ENCODE measurements at regions not wholly inside any gene's neighbourhood (a gene's known extent, or its start where the extent isn't known, plus 50 kb on each side); places are given as distances from the start of the nearest gene placed in this dataset.

DNA sequence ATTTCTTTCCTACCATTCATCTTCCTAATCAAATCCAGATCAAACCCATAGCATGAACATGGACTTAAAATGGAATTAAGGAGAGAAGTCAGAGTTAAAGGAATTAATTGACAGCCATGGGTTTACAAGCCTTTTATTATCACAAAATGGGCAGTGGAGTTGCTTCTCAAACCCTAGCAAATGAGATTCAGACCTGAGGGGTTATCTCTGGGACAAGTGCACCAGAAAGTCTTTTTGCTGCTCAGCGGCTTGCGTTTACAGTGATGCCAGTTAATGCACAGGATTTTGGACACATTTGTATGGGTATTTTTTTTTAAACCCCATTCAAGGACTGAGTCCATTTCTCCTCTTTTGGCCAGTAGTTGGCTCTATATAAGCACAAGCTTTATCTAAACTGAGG is 503.0 kb downstream of the EFNB2 start:
- peaks cover 6% of the 10 kb centered on the region for H3K9me3 Mint-ChIP-seq (ENCODE audit: unreplicated experiment)
- no peaks in the 10 kb centered on the region for H3K36me3 Mint-ChIP-seq (ENCODE audit: unreplicated experiment)
- H3K27ac Mint-ChIP-seq (ENCODE audit: unreplicated experiment), result no peak overlapping the region
- H3K4me3 Mint-ChIP-seq (ENCODE audit: unreplicated experiment), result no peak overlapping the region
- DNase-seq, result no peak
- TF ChIP-seq CTCF (IDR thresholded peaks at IDR 0.05; ENCODE audit: partially characterized antibody, unreplicated experiment), result no peak
- peaks cover 32% of the 10 kb centered on the region for H3K4me1 Mint-ChIP-seq (ENCODE audit: low read depth, unreplicated experiment)
- H3K27me3 Mint-ChIP-seq (ENCODE audit: unreplicated experiment), result peaks cover 5% of the 10 kb centered on the region

DNA sequence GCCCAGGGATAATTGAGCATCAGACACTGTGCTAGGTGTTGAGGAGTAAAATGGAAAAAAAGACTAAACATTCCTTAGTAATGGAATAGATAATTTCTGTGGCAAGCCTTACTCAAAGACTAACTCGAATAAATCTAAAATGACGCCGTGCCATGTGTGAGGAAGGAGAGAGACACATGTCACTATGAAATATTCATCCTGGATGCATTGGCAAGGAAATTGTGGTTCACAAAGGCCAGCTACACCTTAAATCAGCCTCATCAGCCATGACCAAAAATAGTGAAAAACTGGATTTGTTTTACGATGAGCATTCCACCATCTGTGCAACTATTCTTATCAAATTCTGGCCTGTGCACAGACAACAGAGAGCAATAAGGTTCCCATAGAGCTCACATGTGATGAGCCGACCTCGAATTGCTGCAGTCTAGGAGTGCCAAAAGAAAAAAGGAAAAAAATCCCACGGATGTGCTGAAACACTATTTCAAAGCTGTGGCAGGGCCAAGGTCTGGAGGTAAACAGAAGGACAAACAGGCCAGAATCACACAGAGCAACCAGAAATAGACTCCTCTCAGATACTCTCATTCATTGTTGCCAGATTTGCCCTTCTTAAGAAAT is 505.7 kb downstream of the EFNB2 start:
- Mint-ChIP-seq H3K27me3 (ENCODE audit: unreplicated experiment) (peaks cover 2% of the 10 kb centered on the region), H3K4me1 (ENCODE audit: low read depth, unreplicated experiment) (peaks cover 32% of the 10 kb centered on the region), H3K9me3 (ENCODE audit: unreplicated experiment) (peaks cover 6% of the 10 kb centered on the region), H3K27ac (ENCODE audit: unreplicated experiment) (peak overlapping the region; percentile 57), H3K4me3 (ENCODE audit: unreplicated experiment) (no peak overlapping the region), H3K36me3 (ENCODE audit: unreplicated experiment) (peaks cover 1% of the 10 kb centered on the region)
- TF ChIP-seq CTCF (IDR thresholded peaks at IDR 0.05; ENCODE audit: partially characterized antibody, unreplicated experiment), result no peak
- no peak for DNase-seq

- no peak for TF ChIP-seq CTCF (IDR thresholded peaks at IDR 0.05; ENCODE audit: partially characterized antibody, unreplicated experiment)
- Mint-ChIP-seq H3K4me1 (ENCODE audit: low read depth, unreplicated experiment) (peaks cover 32% of the 10 kb centered on the region), H3K27ac (ENCODE audit: unreplicated experiment) (no peak overlapping the region), H3K36me3 (ENCODE audit: unreplicated experiment) (peaks cover 5% of the 10 kb centered on the region), H3K9me3 (ENCODE audit: unreplicated experiment) (peaks cover 6% of the 10 kb centered on the region), H3K4me3 (ENCODE audit: unreplicated experiment) (no peak overlapping the region), H3K27me3 (ENCODE audit: unreplicated experiment) (peaks cover 2% of the 10 kb centered on the region)
- DNase-seq, result no peak
Observed at GRCh38 chr13:106028911-106029310, 506.6 kb downstream of the EFNB2 start.

DNA sequence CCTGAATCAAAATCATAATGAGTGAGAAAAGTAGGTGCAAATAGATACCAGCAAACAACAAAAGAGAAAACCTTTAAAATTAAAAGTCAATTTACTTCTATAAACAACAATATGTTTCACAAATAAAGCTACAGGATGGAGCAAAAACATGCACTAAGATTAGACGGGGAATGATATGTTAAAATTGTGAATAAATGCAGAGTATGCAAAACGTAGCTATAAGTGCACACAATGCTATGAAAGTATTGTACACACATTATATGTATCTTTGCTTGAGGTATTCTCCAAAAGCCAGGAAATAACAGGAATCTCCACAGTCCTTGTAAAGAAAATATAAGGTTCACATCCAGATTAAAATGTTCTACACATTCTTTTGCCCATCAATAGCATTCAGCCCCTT is 523.9 kb downstream of the EFNB2 start:
- H3K27me3 Mint-ChIP-seq (ENCODE audit: unreplicated experiment), result no peaks in the 10 kb centered on the region
- DNase-seq, result no peak
- H3K9me3 Mint-ChIP-seq (ENCODE audit: unreplicated experiment), result no peaks in the 10 kb centered on the region
- no peak overlapping the region for H3K4me3 Mint-ChIP-seq (ENCODE audit: unreplicated experiment)
- no peak for TF ChIP-seq CTCF (IDR thresholded peaks at IDR 0.05; ENCODE audit: partially characterized antibody, unreplicated experiment)
- H3K4me1 Mint-ChIP-seq (ENCODE audit: low read depth, unreplicated experiment), result no peaks in the 10 kb centered on the region
- no peaks in the 10 kb centered on the region for H3K36me3 Mint-ChIP-seq (ENCODE audit: unreplicated experiment)
- no peak overlapping the region for H3K27ac Mint-ChIP-seq (ENCODE audit: unreplicated experiment)

DNA sequence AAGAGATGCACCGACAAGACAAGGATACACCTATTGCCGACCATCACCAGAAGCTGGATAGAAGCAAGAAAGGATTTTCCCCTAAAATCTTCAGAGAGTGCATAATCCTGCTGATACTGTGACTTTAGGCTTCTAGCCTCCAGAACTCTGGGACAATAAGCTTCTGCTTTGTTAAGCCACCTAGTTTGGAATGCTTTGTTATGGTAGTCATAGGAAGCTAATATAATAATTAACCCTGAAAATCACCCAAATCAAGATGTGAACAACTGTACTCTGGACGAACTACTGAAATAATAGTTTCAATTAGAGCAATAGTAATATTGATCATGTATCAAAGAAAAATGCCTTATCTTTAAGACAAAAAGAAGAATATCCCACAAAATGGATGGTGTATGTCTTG is 524.6 kb downstream of the EFNB2 start:
- no peaks in the 10 kb centered on the region for H3K36me3 Mint-ChIP-seq (ENCODE audit: unreplicated experiment)
- DNase-seq, result no peak
- TF ChIP-seq CTCF (IDR thresholded peaks at IDR 0.05; ENCODE audit: partially characterized antibody, unreplicated experiment), result no peak
- no peak overlapping the region for H3K4me3 Mint-ChIP-seq (ENCODE audit: unreplicated experiment)
- no peaks in the 10 kb centered on the region for H3K4me1 Mint-ChIP-seq (ENCODE audit: low read depth, unreplicated experiment)
- no peak overlapping the region for H3K27ac Mint-ChIP-seq (ENCODE audit: unreplicated experiment)
- no peaks in the 10 kb centered on the region for H3K27me3 Mint-ChIP-seq (ENCODE audit: unreplicated experiment)
- H3K9me3 Mint-ChIP-seq (ENCODE audit: unreplicated experiment), result no peaks in the 10 kb centered on the region
